ENCODE measurements at regions not wholly inside any gene's neighbourhood (a gene's known extent, or its start where the extent isn't known, plus 50 kb on each side); places are given as distances from the start of the nearest gene placed in this dataset.

DNA sequence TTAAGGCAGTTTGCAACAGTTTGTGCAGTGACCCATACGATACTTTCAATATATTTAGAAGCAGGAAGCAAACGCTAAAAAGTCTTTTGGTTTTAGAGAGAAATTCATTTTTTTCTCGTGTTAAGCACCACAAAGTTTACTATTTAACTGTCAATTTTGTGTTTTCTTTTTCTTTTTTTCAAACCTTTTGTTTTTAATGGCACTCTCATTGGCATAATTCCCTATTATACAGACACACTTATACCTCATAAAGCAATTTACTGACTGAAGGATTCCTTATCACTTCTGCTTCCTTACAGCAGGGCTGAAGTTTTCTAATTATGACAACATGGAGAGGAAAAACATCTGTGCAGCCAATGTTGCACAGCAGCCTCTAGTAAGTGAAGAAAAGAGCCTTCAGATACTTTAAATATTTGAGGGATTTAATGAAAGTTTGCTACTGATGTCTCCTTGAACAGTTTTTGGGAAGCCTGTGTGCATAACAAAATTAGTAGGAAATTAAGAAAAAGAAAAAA is 2191.2 kb downstream of the LRRC4C start:
- Mint-ChIP-seq H3K36me3 (ENCODE audit: low read depth, unreplicated experiment) (no peaks in the 10 kb centered on the region), H3K4me3 (ENCODE audit: unreplicated experiment) (no peak overlapping the region), H3K9me3 (ENCODE audit: unreplicated experiment) (no peaks in the 10 kb centered on the region), H3K27ac (ENCODE audit: unreplicated experiment) (no peak overlapping the region), H3K4me1 (ENCODE audit: unreplicated experiment) (no peaks in the 10 kb centered on the region), H3K27me3 (ENCODE audit: unreplicated experiment) (no peaks in the 10 kb centered on the region)
- TF ChIP-seq, protein P1, sequence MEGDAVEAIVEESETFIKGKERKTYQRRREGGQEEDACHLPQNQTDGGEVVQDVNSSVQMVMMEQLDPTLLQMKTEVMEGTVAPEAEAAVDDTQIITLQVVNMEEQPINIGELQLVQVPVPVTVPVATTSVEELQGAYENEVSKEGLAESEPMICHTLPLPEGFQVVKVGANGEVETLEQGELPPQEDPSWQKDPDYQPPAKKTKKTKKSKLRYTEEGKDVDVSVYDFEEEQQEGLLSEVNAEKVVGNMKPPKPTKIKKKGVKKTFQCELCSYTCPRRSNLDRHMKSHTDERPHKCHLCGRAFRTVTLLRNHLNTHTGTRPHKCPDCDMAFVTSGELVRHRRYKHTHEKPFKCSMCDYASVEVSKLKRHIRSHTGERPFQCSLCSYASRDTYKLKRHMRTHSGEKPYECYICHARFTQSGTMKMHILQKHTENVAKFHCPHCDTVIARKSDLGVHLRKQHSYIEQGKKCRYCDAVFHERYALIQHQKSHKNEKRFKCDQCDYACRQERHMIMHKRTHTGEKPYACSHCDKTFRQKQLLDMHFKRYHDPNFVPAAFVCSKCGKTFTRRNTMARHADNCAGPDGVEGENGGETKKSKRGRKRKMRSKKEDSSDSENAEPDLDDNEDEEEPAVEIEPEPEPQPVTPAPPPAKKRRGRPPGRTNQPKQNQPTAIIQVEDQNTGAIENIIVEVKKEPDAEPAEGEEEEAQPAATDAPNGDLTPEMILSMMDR (IDR thresholded peaks at IDR 0.05; ENCODE audit: unreplicated experiment), result no peak
- no peak for DNase-seq (ENCODE audit: low spot score)

DNA sequence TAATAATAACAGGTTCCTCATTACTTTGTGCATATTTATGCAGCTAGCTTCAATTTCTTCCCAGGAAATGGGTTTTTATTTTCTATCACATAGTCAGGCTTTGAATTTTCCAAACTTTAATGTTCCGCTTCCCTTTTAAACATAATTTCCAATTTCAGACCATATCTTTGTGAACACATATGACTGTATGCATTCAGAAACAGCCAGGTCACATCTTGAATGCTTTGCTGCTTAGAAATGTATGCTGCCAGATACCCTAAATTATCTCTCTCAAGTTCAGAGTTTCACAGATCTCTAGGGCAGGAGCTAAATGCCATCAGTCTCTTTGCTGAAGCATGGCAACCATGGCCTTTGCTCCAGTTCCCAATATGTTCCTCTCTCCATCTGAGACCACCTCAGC is 2203.8 kb downstream of the LRRC4C start:
- Mint-ChIP-seq H3K9me3 (ENCODE audit: unreplicated experiment) (peaks cover 5% of the 10 kb centered on the region), H3K27me3 (ENCODE audit: unreplicated experiment) (no peaks in the 10 kb centered on the region), H3K4me1 (ENCODE audit: unreplicated experiment) (no peaks in the 10 kb centered on the region), H3K4me3 (ENCODE audit: unreplicated experiment) (no peak overlapping the region), H3K36me3 (ENCODE audit: low read depth, unreplicated experiment) (peaks cover 9% of the 10 kb centered on the region), H3K27ac (ENCODE audit: unreplicated experiment) (no peak overlapping the region)
- TF ChIP-seq, protein P1 (IDR thresholded peaks at IDR 0.05; ENCODE audit: unreplicated experiment), result no peak
- no peak for DNase-seq (ENCODE audit: low spot score)

DNA sequence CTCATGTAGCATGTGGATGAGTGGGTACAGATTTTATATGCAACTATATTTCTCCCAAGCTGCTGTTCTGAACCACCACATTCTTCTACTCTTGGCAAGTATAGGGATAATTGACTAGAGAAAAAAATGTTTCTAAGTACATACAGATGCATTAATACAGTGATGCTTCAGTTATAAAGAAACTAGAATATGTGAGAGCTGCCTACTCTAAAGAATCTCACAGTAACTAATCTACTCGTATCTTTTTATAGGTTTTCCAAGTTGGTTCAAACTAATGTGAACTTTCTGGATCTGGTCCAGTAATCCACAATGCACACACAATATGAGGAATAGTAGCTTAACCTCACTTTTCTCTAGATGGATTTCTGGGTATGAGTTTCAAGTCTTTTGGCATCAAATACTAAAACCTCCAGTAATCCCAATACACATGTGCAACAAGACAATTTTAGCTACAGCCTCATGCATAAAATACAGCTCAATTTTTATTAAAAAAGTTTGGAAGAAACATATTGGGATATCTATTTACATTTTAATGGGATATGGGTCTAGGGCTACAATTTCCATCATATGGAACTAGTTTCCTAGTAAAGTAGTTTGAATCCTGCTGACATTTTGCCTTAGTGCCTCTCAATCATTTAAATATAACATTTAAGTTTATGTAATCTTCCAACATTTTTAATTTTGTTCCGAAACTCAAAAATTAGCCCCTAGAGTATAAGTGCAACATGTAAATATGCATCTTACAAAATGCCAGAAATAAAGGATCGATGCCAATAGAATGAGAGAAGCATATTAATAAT is 2209.7 kb downstream of the LRRC4C start:
- peaks cover 8% of the 10 kb centered on the region for H3K9me3 Mint-ChIP-seq (ENCODE audit: unreplicated experiment)
- H3K36me3 Mint-ChIP-seq (ENCODE audit: low read depth, unreplicated experiment), result peaks cover 8% of the 10 kb centered on the region
- no peak overlapping the region for H3K27ac Mint-ChIP-seq (ENCODE audit: unreplicated experiment)
- TF ChIP-seq, protein P1 (IDR thresholded peaks at IDR 0.05; ENCODE audit: unreplicated experiment), result no peak
- no peak overlapping the region for H3K4me3 Mint-ChIP-seq (ENCODE audit: unreplicated experiment)
- no peaks in the 10 kb centered on the region for H3K27me3 Mint-ChIP-seq (ENCODE audit: unreplicated experiment)
- no peaks in the 10 kb centered on the region for H3K4me1 Mint-ChIP-seq (ENCODE audit: unreplicated experiment)
- DNase-seq (ENCODE audit: low spot score), result no peak

DNA sequence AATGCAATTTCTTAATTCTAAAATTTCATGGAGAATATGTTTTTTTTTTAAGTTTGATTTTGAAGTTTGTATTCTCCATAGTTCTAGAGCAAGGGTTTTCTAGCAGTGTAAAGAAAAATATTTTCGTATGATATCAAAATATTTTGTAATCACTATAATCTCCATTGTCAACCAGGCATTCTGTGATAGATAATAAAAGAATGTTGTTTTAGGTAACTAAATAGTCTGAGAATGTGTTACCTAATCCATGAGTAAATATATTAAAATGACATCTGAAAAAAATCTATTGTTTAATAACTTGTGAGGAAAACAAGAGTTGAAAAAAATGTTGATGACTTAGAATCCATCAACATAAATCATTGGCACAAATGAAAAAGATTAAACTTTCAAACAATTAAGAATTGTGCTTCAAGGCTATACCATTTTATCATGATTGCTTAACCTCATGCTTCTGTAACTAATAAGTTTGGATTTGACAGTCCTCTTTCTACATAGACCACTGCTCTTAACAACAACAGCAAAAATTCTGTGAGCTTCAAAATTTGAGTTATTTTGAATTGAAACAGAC is 2211.8 kb downstream of the LRRC4C start:
- no peak for DNase-seq (ENCODE audit: low spot score)
- TF ChIP-seq, protein P1 (IDR thresholded peaks at IDR 0.05; ENCODE audit: unreplicated experiment), result no peak
- H3K36me3 Mint-ChIP-seq (ENCODE audit: low read depth, unreplicated experiment), result peaks cover 4% of the 10 kb centered on the region
- no peak overlapping the region for H3K27ac Mint-ChIP-seq (ENCODE audit: unreplicated experiment)
- H3K9me3 Mint-ChIP-seq (ENCODE audit: unreplicated experiment), result peaks cover 8% of the 10 kb centered on the region
- H3K4me1 Mint-ChIP-seq (ENCODE audit: unreplicated experiment), result no peaks in the 10 kb centered on the region
- no peaks in the 10 kb centered on the region for H3K27me3 Mint-ChIP-seq (ENCODE audit: unreplicated experiment)
- no peak overlapping the region for H3K4me3 Mint-ChIP-seq (ENCODE audit: unreplicated experiment)

DNA sequence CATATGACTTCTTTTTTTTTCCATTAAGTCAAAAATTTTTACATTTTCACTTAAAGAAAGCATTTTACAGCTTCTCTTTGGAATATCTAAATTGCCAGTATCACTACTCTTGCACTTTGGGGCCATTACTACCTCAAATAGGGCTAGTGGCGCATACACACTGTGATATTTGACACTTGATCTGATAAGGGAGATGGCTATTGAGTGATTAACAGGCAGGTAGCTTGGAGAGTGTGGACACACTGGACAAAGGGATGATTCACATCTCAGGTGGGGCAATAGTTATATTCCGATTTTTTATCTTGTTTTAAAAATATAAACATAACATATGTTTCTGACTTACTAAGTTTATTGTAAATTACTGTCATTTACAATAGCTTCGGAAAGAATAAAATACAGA is 2219.9 kb downstream of the LRRC4C start:
- TF ChIP-seq, protein P1 (IDR thresholded peaks at IDR 0.05; ENCODE audit: unreplicated experiment), result no peak
- H3K9me3 Mint-ChIP-seq (ENCODE audit: unreplicated experiment), result no peaks in the 10 kb centered on the region
- no peak overlapping the region for H3K27ac Mint-ChIP-seq (ENCODE audit: unreplicated experiment)
- H3K36me3 Mint-ChIP-seq (ENCODE audit: low read depth, unreplicated experiment), result no peaks in the 10 kb centered on the region
- H3K27me3 Mint-ChIP-seq (ENCODE audit: unreplicated experiment), result no peaks in the 10 kb centered on the region
- H3K4me3 Mint-ChIP-seq (ENCODE audit: unreplicated experiment), result no peak overlapping the region
- DNase-seq (ENCODE audit: low spot score), result no peak
- H3K4me1 Mint-ChIP-seq (ENCODE audit: unreplicated experiment), result no peaks in the 10 kb centered on the region
